ENCODE measurements at regions not wholly inside any gene's neighbourhood (a gene's known extent, or its start where the extent isn't known, plus 50 kb on each side); places are given as distances from the start of the nearest gene placed in this dataset.

DNA sequence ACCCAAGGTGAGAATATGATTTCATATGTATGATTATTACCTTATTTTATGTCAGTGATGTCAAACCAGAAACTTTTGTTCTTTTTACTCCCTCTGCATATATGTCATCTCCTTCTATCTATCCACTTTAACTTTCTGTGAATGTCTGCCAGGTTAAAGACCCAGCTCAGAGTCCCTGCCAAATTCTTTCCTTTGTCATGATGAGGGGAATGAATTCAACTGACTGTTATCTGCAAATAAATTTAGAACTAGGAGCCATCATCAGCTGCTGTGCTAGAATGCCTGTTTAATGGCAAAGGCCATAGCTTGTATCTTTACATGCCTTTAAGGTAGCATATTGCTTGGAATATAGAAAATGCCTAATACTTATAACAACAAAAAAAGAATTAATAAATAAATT is 815.6 kb upstream of the NEGR1 start:
- TF ChIP-seq EZH2 (IDR thresholded peaks at IDR 0.05; ENCODE audit: borderline replicate concordance, insufficient read depth, low read depth, low read length, poor library complexity, severe bottlenecking) = no peak
- no peak for TF ChIP-seq CTCF (IDR thresholded peaks at IDR 0.05)

Measured in B cell (primary cell).